Mesenteric fat pad (tissue), 1 donor: ENCODE measurements at regions not wholly inside any gene's neighbourhood (a gene's known extent, or its start where the extent isn't known, plus 50 kb on each side); places are given as distances from the start of the nearest gene placed in this dataset.

ENCODE experiments used
- DNase-seq: peaks from one replicate; pipeline ENCODE4 v3.0.0-alpha.2; 2020; ENCODE audit warnings: low spot score
- donor health status: DM: yes; HTN: yes; CAD: no.

DNA sequence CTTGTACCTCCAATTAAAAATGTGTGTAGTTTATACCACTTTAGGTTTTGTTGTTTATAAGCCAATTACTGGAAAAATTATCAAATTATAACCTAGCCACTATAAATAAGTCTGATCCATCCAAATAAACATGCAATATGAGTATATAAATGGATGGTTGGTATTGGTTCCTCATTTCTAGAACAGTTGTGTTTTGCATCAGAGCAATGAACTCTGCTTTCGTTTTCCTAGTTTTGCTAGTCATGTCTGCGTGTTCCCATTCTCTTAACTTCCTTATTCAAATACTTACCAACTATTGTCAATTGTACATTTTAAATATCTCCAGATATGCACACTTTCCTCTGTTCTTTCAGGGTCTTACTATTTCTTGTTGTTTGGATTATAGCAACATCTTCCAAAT, 641.7 kb downstream of the NR4A2 start:
- no peak for DNase-seq

DNA sequence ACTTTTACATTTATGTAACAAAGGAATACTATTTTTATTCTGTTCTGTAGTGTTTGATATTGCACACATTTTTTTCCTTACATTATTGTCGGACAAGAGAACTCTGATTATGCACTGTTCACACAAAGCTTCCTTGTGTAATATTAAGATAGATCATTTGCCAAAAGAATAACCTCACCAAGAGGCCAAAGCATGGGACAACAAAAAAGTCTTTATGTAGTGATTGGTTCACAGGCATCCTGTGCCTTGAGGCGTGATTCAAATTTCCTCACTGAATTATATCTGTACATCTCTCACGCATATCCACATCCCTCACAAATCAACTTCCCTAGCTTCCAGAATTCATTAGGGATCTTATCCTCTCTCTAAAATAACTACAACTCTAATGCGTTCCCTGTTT, 642.7 kb downstream of the NR4A2 start:
- DNase-seq: no peak

DNA sequence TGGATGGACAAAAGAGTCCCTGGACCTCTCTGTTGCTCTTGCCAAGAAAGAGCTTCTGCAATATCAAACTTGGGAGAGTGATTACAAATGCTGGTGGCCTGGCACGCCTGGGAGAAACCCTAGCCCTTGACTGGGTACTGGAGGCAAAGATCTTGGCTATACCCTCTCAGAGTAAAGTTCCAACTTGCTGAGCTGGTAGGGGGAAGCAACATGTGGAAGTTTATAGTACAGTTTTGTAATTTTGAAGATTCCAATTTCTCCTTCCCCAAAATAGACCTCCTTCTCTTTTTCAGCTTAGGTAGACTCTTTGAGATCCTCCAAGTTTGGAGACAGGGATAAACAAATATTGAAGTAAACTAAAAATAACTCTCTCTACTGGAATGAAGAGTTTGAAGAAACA, 645.3 kb downstream of the NR4A2 start:
- no peak for DNase-seq

DNA sequence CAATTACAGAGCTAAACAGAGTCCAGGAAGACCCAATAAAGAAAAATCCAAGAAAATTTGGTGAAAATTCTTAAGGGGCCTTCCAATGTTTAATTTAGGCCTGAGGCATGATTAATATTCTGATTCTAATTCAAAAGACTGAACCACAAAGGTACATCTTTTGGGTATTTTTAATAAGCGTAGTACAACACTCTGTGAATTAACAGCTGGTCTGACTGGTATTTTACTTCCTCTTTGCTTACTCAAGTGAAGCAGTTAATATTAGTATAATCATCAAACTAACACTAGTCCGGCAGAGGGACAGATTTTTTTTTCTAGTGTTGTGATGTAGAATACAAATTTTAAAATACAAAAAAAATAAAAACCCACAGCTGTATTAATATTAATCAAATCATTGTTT, 652.9 kb downstream of the NR4A2 start:
- DNase-seq: no peak

DNA sequence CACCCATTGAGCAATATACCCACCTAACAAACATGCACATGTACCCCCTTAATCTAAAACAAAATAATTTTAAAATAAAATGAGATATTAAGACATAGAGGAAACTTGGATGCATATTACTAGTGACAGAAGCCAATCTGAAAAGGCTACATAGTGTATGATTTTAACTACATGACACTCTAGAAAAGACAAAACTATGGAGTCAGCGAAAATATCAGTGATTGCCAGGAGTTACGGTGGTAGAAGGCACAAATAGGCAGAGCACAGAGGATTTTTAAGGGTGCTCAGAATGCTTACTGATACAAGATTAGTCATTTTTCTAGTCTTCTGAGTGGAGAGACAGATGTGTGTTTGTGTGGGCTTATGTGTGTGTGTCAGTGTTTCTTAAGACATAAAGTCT, 656.6 kb downstream of the NR4A2 start:
- DNase-seq: no peak

DNA sequence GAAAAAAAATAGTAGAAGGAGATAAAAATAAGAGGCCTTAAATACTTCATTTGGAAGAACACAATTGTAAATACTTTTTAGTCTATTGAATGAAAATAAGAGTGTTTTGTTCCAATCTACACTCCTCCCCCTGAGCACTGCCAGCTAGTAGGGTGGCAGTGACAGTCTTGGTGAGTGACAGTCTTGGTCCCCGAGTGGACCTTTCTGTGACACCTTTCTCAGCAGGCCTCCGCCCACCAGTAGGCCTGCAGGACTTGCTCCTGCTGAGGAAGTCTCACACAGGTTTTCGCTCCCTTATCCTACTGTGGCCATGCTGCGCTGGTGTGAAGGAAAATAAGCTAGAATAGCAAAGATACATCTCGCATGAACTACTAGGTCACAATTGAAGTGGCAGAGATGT, 666.8 kb downstream of the NR4A2 start:
- DNase-seq: peak; percentile 76

DNA sequence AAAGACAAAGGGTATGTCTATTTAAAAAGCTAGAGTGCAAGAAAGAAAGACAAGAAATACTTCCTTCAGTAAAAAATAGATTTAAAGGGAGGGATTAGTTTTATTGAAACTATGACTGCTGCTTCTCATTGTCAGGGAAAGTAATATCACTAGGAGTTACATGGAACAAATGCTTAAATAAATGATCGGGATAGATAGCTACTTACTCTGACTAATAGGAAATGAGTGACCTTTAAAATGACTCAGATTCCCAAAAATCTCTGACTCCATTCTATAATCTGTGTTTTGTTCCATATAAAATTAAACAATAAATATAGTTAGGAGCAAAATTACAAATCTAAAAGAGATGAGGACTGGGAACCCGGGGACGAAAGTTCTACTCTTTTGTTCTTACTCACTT, 669.3 kb downstream of the NR4A2 start:
- no peak for DNase-seq

DNA sequence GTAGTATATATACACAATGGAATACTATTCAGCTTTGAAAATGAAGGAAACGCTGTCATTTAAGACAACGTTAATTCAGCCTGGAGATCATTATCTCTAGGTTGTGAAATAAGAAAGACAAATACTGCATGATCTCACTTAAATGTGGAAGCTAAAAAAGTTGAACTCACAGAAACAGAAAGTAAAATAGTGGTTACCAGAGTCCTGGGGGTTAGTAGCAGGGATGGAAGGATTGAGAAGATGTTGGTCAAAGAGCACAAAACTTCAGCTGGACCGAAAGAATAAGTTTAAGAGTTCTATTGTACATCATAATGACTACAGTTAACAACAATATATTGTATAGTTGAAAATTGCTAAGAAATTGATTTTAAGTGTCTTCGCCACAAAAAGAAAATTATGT, 670.3 kb downstream of the NR4A2 start:
- DNase-seq: no peak

DNA sequence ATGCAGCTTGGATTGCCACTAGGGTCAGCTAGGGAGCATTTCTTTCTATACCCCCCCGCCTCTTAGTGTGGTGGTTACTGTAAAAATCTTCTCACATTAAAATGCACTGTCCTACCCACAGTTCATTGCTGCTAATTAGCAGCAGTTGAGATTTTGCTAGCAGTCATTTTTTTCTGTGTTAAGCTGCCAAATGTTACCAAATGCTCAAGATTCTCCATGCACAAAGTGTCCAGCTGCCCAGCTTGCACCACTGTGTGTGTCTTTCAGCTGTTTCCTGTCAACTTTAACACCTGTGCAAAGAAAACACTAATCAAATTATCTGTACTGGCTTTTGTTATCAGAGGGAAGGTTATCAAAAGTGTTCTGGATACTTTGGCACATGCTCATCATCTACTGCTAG, 679.3 kb downstream of the NR4A2 start:
- no peak for DNase-seq

DNA sequence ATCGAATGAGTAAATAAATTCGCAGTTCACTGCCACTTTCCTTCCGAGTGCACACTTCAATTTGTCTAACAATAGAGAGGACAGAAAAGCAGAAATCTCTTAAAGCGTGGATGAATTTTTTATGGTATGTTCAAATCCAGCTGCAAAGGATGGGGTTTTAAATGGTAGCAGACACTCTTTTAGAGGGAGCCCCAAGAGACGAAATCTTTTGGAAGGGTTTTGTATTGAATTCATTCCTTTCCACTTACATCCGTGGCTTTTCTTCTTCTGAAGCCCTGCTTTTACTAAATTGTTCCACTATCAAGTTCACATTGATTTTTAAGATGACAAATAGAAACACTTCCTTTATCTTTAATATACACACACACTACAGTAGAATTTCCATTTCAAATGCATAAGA, 680.7 kb downstream of the NR4A2 start:
- no peak for DNase-seq

DNA sequence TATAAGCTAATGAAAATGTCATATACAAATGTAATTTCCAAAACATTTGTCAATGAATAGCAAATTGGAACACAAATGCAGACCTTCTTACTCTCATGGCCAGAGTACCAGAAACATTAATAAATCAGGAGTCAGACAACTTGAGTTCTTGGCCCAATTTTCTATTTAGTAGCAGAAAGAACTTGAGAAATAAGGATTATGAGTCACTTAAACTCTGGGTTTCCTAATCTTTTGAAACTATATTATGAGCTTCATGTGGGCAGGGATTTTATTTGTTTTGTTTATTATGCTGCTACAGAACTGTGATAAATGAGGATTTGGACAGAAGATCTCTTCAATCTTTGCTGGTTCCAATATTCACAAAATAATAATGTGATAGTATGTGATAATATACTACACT, 686.7 kb downstream of the NR4A2 start:
- no peak for DNase-seq

DNA sequence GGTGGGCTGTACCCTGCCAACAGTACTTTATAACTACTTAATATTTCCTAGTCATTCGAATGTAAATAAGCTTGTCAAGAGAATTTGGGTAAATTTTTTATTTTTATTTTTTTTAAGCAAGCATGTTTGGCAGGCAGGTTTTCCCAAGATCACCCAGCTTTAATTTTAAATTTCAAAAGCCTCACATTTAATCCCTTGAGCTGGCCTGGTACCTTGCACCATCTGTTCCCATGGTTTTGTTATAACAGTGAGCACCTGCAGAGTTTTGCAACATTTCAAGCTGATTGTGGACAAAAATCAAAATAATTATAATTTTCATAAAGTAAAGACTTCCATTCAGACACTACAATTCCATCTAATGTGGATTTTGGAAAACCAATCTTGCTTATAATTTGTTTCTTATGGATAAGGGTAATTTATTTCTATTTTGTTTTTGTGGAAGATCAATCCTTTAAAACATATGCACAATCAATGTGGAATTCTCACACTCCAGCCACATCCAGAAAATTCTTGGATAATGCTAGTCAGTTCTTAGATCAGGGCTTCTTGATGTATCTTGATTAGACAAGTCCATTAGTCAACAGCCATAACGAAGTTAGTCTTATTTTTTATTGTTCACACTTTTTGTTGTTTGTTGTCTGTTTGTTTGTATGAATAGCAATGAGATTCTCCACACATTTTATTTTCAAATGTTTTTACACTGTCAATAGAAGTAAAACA, 689.3 kb downstream of the NR4A2 start:
- DNase-seq: no peak

DNA sequence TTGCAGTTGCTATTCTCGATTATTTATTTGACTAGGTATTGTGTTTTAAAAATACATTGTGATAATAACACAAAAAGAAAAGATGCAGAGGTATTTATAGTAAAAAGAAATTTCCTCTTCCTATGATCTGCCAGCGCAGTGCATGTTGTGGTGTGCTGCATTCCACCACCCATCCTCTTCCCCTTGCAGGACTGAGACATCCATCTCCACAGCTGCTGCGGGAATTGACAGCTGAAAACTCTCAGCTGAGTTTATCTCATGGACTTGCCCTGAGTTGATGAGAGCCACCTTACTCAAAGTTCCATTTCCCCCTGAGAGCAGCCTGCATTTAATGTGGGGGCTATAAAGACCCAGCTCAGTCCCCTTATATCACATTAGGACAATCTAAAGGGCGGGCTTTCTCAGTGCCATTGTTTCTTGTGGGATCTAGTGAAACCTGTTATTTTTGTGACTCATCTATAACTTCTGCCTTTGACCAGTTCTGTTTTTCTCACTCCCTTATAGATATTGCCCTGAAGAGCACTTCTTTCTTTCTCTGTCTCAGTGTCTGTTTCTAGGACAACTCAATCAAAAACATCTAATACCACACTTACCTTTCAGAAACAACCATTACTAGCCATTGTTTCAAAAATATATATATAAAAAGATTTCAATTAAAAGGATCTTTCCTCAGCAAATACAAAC, 698.5 kb downstream of the NR4A2 start:
- no peak for DNase-seq

DNA sequence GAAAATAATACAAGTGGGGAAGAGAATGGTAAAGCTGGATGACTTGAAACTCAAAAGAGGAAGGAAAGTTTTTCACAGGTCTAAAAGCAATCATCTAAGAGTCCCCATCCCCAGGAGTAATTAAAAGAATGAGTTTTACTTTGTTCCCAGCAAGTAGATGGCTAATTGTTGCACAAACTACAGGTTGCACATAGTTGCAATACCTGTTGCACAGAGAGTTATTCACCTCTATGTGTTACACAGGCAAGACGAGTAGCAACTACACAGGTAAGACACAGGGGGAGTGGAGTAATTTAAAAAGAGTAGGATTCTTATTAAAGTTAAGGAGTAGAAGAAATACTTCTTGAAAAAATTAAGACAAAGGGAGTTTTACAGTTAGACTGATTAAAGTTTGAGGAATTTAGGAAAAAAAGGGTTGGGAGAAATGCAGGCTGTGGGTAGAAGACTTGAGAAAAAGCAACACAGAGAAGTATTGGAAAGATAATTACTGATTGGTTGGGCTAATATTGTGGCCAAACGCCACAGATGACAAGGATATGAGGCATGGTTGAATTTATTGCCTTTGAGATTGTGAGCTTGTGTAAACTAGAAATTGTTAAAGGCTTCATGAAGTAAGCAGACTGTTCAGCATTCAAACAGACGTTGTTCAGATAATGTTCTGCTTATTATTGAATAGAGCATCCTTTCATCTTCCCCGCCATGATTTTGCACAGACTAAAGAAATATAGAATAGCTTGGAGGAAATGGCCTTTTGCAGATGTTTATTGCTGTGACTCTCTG, 699.3 kb downstream of the NR4A2 start:
- no peak for DNase-seq

DNA sequence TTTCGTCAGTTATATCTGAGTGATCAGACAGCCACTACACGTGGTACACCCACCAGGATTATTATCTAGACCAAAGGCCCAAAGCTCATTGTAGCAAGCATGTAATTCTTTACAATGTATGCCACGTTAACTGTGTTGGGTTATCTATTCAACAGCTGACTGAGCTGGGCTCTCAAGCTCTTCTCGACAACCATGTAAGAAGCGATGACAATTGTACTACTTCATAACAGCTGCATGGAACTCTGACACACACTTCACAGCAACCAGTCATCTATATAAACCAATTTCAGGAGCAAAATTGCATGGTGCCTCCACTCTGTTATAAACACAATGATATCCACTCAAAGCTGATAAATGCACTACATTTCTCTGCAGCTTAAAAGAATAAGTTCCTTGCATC, 701.8 kb downstream of the NR4A2 start:
- no peak for DNase-seq

DNA sequence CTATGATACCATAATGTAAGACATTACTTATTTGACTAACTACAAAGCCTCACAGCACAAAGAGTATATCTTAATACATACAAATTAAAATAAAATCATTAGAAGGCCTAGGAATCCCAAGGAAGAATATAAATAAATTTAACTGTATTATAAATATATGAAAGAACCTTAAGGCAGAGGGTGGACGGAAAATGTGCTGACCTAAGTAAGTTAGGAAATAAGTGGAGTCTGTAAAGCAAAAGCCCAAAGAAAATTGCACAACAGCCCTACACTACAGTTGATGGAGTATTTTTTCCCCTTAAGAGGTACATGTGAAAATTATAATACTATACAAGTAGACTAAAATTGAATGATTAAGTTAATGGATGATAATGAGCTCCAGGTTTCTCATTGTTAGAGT, 710.1 kb downstream of the NR4A2 start:
- DNase-seq: no peak

DNA sequence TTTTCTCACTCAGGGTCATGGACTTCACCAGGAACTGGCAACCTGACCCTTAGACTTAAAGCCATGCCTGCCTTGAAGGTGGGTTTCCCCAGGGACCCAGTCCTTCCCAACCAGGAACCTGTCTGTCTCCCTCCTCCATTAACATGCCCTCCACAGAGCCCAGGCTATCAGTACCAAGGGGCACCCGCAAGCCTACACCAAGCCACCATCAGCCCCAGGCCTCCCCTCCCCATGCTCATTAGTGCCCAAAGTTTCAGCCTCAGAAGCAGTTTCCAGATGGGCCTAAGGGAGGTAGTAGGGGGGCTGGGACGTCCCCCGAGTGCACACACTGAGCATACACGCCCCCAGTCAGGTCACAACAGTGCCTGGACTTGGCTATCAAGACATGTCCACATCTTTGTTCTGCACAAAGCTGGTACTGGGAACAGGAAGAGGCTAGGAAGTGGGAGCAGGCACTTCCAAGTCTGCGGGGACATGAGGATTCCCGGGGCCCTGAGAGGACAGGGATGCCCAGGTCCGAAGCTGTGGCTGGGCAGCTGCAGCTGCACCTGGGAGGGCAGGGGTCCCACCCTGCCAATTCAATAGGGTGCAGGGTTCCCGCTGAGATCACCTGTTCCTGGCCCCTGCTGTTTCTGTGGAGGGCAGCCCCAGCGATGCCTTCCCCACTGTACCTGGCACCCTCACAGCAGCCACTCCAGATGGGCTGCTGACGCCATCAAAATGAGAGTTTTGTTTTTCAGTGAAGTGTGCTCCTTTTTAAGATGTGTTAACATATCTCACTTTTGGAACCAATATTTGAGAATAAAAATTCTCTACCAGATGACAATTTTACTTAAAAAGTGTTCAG, 731.4 kb downstream of the NR4A2 start:
- DNase-seq: no peak

DNA sequence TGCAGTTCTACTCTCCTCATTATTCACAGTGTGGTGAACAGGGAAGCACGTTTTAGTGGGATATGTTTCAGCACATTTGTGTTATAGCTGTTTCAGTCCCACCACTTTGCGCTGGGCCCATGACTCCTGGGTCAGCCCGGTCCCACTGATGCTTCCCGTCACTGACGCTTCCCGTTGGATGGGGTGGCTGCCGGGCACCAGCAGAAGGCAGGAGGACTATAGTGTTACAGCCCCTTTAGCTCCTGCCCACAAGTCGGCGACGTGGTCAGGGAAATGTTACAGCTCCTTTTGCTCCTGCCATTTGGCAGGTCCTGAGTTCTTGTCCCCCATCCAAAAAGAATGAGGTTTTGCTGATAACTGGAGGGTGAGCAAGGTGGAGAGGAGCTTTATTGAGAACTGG, 732.2 kb downstream of the NR4A2 start:
- DNase-seq: no peak

DNA sequence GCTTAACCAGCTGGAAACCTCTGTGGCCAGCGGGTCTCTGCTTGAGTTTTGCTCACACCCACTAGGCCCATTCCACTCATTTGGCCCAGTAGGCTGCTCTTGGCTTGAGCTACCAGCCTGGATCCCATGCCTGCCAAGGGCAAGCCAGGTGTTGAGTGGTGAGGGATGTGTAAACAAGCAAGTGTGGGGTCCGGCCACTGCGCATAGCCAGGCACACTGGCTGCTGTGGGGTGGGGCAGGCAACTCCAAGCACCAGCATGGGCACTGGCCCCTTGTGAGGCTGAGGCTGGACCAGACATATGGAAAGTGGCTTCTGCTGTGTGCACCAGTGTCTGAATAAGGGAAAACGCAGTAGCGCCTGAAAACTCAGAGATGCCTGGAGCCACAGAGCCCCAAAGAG, 732.7 kb downstream of the NR4A2 start:
- no peak for DNase-seq

DNA sequence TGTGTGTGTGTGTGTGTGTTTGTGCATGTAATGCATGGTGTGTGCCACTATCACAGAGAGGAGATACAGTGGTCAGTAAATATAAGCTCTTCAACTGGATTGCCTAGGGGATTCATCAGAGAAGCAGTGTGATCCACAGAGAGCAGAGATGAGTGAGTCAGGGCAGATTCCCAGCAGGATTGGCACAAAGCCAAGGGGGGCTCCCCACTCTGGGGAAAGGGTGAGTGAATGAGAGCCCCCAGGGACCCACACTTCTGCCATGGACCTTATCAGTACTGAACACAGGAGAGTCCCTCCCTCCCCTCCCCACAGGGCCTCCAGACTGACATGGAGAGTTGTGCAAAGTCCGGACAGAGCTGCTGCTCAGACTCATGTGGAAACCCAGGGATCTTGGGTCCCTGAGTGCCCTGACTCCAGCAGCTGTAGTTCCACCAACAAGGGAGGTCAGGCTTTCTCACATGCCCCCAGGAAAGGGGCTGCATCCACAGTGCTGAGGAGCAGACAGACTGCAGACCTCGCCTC, 748.8 kb downstream of the NR4A2 start:
- DNase-seq: no peak

DNA sequence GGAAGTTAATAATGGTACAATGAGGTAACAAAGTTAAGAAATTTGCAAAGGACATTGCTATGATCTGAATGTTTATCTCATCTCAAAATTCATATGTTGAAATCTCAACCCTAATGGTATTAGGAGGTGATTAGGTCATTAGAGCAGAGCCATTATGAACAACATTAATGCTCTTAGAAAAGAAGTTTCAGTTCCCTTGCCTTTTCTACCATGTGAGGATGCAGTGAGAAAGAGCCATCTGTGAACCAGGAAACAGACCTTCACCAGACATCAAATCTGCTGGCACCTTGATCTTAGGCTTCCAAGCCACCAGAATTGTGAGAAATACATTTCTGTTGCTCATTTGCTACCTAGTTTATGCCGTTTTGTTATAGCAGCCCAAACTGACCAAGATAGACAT, 757.6 kb downstream of the NR4A2 start:
- DNase-seq: no peak
